Stimulated activated CD4-positive, alpha-beta T cell treated with anti-CD3 and anti-CD28 coated beads, Interleukin-12 subunit alpha, Interleukin-12 subunit beta, amount 100 ng/mL, for 48 hours (primary cell): ENCODE measurements at regions not wholly inside any gene's neighbourhood (a gene's known extent, or its start where the extent isn't known, plus 50 kb on each side); places are given as distances from the start of the nearest gene placed in this dataset.
"Not testable (repeated sequence)": the region's sequence is repeated elsewhere in the genome, so short reads cannot be mapped to it uniquely, and the experiment has no call there.

ENCODE experiments used
- DNase-seq, 3 donors: peaks; one replicate each; pipeline ENCODE4 v3.0.0-alpha.2; 2020; ENCODE audit warnings: low read depth in 2 of 3, low spot score in 1 of 3

DNA sequence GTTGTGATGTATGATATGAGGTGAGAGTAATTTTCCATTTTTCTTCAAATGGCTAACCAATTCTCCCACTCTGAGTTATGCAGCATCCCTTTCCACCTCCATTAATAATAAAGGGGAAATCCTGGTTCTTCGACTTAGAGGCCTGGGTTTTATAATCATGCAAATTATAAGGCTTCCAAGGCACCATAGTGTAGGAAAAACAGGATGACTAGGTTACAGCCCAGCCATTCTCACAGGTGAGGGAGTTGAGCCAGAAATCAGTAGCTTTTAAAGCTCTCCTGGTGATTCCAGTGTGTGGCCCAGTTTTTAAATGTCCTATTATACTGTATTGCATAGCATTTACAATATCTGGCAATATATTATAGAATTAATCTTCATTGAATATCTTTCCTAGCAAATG lies 203.1 kb downstream of the ARHGEF9 start:
- DNase-seq, result no peak

DNA sequence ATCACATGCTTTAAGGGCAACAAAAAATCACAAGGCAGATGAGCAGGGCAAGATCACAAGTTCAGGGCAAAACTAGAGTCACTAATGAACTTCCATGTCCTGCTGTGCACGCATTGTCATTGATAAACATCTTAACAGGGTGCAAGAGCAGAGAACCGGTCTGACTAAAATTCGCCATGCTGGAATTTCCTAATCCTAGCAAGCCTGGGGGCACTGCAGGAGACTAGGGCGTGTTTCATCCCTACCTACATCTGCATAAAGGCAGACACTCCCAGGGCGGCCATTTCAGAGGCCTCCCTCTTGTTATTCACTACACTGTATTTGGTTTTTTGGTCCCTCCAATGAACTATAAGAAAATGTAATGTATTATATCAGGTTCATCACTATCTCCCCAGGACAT lies 203.6 kb downstream of the ARHGEF9 start:
- DNase-seq, result no peak

DNA sequence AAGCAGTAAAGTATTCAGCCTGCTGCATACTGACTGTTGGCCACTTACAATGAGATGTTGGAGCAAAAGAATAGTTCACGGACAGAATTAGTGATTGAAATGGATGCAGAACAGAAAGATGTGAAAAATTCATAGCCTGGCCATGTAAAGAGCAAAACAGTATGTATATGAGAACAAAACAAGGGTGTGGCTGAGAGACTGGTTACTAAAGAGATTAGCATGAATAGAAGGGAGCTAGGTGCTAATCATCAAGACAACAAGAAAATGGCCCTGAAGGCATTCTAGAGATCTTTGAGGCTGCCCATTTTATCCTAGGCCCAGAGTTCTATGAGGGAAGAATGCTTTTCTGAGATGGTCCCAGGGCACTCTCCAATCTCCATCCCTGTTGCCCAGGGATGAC lies 208.5 kb downstream of the ARHGEF9 start:
- no peak for DNase-seq

DNA sequence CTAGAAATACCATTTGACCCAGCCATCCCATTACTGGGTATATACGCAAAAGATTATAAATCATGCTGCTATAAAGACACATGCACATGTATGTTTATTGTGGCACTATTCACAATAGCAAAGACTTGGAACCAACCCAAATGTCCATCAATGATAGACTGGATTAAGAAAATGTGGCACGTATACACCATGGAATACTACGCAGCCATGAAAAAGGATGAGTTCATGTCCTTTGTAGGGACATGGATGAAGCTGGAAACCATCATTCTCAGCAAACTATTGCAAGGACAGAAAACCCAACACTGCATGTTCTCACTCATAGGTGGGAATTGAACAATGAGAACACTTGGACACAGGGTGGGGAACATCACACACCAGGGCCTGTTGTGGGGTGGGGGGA lies 209.3 kb downstream of the ARHGEF9 start:
- DNase-seq, result not testable (repeated sequence)

DNA sequence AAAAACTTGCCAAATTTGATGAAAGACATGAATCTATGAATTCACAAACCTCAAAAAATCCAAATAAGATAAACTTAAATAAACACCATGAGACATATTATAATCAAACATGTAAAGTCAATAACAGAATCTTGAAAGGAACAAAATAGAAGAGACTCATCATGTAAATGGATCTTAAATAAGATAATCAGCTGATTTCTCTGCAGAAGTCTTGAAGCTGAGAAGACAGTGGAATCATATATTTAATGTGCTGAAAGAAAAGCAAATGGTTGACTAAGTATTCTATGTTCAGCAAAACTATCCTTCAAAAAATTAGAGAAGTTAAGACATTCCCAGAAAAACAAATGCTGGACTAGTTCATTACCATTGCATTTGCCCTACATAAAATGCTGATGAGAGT lies 215.7 kb upstream of the SPIN4 start:
- no peak for DNase-seq

DNA sequence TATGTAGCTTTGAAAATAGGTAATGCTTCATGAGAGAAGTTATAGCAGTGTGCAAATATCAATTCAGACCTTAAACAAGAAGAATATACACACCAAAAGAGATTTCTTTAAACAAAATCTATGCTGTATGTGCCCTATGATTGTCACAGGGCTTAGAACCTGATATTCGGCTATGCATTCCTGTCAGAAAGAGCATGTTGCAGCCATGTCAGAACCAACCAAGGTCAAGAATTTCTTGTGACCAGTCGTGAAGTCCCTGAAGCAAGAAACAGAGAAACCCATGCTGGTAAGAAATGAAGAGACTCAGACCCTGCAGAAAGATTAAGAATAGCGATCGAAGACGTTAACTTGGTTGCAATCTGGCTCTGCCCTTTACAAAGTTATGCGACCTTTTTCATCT lies 210.3 kb upstream of the SPIN4 start:
- no peak for DNase-seq

DNA sequence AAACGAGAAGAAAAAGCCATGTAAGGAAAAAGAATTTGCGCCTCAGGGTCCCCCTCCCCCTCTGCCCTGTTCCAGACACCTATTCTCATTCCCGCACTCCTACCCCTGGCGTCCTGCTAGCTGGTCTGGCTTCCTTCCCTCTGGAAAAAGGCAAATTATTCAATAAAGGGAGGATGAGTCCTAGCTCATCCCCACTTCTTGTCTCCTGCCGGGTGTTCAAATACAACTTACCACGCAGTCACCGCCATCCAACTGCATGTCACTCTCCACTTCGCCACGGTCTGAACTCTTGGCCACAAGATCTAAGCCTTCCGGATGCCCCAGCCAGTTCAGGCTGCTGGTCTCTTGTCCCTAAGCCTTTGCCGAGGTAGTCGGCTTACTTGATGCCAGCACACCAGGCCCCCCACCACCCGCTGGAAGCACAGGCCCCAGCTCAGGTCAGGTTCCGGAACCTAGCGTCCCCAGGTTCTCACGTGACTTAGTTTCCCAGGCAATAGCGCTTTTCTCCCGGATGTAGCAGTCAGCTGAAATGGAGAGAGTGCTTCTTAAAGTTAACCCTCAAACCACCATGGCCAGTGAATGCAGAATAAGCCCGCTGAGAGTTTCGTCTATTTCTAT lies 209.6 kb upstream of the SPIN4 start:
- peak; percentile 27 to 41 (median 29) for DNase-seq

DNA sequence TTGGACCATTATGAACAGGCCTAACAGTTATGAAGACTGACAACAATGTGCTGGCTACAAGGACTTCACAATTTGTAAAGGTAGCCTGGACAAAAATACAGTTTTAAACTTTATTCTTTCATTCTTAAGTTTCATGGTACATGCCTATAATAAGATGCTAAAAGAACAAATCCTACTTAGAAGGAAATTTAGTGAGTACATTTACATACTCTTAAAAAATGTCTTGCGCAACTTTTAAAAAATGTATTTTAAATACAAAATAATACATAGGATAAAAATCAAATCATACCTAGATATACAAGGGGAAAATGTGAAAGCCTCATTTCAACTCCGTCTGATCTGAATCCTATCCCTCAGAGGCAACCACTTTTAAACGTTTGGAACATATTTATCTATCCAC lies 200.7 kb upstream of the SPIN4 start:
- no peak for DNase-seq

DNA sequence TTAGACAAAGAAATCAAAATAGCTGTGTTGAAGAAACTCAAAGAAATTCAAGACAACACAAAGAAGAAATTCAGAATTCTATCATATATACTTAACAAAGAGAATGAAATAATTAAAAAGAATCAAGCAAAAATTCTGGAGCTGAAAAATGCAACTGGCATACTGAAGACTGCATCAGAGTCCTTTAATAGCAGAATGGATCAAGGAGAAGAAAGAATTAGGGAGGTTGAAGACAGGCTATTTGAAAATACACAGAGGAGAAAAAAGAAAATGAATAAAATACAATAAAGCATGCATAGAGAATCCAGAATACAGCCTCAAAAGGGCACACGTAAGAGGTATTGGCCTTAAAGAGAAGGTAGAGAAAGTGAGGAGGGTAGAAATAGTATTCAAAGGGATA lies 179.5 kb upstream of the SPIN4 start:
- no peak for DNase-seq

DNA sequence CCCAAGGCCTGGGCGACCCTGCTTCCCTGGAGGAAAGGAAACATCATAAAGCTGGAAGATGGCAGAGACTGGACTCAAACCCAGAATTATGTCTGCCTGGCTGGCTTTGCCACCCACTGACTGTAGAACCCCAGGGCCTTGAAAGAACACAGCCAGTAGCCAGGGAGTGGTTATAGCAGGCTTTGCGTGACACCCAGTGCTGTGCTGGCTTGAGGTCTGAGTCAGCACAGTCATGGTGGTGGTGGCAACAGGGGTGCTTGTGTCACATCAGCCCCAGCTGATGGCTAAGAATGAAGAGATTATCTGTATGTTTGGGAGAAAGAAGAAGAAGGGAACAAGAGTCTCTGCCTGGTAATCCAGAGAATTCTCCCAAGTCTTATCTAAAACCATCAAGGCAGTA lies 178.8 kb upstream of the SPIN4 start:
- no peak for DNase-seq

DNA sequence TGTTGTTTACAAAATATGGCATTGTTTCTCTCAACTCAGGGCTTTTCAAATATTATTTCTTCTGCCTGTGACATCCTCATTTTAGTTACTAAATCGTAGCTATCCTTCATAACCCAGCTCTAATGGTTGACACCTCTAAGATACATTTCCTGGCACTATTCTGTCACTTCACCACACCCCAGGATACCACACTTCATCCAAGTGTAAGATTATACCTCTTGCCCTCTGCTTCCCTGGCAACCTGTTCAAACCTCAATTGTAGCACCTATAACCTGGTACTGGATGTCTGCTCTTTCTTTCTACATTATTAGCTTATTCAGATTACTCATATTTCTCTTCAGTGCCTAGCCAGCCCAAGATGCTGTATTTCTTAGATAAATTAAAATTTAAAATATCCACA lies 175.7 kb upstream of the SPIN4 start:
- no peak for DNase-seq

DNA sequence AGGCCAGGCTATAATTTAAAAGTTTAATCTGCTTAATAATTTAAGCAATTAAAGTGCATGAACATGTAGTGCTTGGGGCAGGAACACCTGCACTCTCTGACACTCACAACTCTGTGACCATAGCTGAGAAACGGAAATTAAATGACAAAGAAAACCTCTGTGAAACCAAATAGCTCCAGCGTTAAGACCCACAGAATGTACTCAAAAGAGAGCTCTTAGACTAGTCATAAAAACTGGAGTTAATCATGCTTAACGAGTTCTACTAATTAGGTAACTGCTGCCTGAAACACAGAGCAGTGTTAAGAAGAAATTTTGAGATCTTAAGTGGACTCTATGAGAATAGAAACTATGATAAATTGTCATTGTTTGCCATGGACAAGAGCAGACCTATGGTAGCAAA lies 174.4 kb upstream of the SPIN4 start:
- no peak for DNase-seq

DNA sequence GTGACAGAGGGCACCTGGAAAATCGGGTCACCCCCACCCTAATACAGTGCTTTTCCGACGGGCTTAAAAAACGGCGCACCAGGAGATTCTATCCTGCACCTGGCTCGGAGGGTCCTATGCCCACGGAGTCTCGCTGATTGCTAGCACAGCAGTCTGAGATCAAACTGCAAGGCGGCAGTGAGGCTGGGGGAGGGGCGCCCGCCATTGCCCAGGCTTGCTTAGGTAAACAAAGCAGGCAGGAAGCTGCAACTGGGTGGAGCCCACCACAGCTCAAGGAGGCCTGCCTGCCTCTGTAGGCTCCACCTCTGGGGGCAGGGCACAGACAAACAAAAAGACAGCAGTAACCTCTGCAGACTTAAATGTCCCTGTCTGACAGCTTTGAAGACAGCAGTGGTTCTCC lies 168.2 kb upstream of the SPIN4 start:
- DNase-seq, result not testable (repeated sequence)

DNA sequence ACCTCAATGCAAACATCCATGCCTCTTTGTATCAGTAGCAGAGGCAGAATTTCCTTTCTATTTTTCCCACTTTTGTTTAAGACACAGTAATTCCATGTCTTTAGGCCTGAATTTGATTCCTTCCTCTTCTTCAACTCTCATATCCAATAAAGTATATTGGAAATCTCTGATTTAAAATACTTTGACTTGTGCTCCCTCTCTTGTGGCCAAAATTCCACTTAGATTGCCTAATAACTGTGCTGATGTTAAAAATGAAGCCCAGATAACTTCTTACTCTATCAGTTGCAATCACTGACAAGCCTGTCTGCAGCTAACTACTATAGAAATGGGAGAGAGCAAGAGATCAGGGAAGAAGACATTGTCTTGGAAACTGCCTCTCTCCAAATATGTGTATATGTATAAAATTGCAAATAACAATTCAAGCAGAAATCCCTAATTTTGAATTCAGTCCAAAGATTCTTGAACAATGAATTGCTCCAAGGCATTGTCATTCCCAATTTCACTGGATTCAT lies 163.5 kb upstream of the SPIN4 start:
- no peak for DNase-seq

DNA sequence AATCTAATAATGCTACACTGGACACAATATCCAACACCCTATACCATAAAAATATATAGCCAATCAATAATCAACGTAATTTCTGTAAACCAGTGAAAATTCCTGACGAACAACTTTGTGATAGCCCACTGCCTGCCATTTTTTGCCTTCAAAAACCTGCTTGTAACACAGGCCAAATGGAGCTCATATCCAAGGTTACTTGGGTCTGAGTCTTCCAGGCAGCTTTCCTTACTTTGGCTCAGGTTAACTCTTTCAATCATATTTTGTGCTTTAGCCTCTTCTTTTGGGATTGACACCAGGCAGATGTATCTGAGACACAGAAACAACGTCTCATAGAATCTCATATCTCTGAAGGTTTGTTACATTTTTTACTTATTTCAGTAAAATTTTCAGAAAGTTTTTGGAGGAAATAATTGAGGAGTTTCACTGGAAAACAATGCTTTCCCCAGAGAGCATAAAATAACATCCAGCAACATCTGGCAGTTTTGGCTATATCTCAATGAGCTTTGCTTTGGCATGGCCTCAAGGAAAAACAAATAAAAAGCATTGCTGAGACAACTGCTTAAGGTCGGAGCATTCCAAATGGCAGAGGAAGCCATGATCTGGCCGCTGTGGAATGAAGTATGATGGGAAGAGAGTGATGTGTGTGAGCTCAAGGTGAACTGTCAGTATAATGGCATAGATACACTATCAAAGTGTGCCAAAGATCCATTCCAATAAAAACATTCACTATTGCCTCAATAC lies 162.9 kb upstream of the SPIN4 start:
- no peak for DNase-seq

DNA sequence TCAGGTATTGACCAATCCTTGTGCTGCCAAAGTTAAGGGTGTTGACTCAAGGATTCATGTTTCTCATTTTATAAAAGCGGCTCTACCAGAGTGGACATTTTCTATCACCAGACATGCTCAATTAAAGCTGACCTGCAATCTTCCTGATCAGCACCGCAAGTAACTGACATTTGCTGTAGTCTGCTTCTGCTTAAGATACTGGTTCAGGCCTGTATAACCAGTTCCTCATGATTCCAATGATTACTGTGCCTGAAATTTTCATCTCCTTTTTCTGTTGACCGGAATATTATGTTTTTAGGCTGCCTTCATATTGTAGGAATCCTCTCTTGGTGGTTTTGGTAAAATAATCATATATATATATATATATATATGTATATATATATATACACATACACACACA lies 160.2 kb upstream of the SPIN4 start:
- no peak for DNase-seq

DNA sequence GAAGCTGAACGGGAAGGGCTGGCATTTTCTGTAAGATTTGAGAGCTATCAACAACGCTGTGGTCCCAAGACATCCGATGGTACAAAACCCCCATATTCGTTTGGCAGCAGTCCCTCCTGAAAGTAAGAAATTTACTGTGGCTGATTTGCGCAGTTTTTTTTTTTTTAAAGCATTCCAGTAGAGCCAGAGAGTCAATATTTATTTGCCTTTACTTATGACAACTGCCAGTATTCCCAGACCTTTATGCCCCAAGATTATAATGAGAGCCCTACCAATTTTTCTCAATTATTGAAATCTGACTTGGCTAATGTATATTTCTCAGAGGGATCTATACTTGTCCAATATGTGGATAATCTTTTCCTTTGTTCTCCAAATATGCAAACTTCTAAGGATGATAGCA lies 157.5 kb upstream of the SPIN4 start:
- DNase-seq, result no peak

DNA sequence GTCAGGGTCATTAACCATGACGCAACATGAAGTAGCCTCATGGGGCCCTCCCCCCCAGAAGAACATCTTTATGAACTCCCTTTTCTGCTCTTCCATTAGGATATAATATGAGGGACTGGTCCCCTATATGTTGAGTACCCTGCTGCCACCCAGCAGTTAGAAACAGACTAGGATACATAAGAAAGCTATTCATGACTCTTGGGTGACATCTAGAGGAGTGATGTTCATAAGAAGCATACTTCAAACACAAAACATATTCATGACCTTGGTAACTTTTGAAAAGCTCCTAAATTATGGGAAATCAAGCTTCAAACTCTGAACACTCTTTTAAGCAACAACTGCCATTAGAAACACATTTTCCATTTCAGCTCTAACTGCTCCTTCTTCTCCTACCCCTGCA lies 155.2 kb upstream of the SPIN4 start:
- no peak for DNase-seq

DNA sequence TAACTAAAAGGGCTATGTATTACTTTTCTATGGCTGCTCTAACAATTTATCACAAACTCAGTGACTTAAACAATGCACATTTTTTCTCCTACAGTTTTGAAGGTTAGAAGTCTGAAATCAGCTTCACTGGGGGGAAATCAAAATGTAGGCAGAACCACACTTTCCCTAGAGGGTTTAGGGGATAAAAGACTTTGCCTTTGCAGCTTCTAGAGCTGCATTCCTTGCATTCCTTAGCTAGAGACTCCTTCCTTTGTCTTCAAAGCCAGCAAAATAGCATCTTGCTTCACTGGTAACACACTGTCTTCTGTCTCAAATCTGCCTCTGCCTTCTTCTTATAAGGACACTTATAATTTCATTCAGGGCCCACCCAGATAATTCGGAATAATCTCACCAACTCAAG lies 152.4 kb upstream of the SPIN4 start:
- DNase-seq, result no peak

DNA sequence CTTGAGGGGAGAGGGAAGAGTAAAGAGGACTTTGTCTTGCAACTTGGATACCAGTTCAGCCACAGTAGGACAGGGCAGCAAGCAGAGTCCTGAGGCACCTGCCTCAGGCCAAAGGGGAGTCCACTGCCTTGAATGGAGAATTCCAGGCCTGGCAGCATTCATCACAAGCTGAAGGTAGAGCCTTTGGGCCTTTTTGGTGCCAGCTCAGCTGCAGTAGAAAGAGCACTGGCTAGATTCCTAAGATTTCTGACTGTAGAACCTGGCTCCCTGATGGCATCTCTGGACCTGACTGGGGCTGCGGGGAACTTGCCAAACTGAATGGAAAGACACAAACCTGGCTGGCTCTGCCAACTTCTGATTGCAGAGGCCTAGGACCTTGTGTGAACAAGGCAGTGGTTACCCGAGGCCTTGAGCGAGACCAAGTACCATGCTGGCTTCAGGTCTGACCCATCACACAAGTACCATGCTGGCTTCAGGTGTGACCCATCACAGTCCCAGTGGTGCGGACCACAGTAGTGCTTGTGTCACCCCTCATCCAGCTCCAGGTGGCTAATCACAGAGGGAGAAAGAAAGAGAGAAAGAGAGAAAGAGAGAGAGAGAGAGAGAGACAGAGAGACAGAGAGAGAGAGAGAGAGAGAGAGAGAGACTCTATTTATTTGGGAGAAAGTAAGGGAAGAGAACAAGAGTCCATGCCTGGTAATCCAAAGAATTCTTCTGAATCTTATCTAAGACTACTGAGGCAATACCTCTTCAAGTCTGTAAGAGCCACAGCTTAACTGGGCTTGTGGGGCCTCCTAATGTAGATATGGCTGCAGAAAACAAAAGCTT lies 137.6 kb upstream of the SPIN4 start:
- DNase-seq, result no peak

DNA sequence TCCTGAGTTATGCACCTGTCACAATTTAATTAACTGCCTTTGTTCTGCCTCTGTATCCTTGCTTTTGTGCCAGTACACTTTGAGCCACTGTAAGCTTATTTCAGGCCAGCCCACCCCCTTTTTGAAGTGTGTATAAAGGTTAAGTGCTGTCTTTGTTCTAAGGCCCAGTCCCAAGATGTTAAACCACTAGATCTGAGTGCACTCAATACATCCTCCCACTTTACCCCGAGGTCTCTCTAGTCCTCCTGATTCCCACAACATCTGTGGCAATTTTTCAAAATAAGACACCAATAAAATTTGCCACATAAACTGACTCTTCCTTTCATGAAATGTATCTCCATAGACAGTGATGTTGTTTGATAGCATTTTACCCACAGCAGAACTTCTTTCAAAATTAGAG lies 124.1 kb upstream of the SPIN4 start:
- no peak for DNase-seq

DNA sequence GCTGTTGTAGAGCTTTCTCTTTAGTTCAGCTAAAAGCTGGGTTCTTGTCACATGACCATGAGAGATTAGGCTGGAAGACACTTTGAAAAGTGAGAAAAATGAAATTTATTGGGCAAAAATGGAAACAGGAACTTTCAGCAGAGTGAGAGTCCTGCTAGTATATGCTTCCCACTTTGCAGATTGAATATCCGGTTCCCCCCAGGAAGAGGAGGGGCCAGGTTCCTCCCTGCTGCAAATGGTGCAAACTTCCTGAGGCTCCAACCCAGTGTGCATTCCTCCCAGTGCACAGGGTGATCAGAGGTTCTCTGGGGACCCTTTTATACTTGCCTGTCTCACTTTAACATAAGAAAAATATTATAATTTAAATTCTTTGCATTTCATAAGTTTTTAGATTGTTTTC lies 119.9 kb upstream of the SPIN4 start:
- DNase-seq, result no peak
